LHCN-M2 (cell line): ENCODE measurements at regions not wholly inside any gene's neighbourhood (a gene's known extent, or its start where the extent isn't known, plus 50 kb on each side); places are given as distances from the start of the nearest gene placed in this dataset.
"Not testable (repeated sequence)": the region's sequence is repeated elsewhere in the genome, so short reads cannot be mapped to it uniquely, and the experiment has no call there.

Experiments used
- DNase-seq: peaks from one replicate; pipeline ENCODE4 v3.0.0-alpha.2; 2012; ENCODE audit warnings: low read depth

GRCh38 chr6:40159865-40160264, 225.6 kb upstream of the MOCS1 start:
- DNase-seq = no peak

GRCh38 chr6:40152701-40153436, 218.6 kb upstream of the MOCS1 start:
- DNase-seq = no peak

- DNase-seq = no peak
These were observed 217.9 kb upstream of the MOCS1 start for GRCh38 chr6:40152196-40152595.

- no peak for DNase-seq
These were observed 214.8 kb upstream of the MOCS1 start for GRCh38 chr6:40148882-40149573.

GRCh38 chr6:40146902-40147301, 212.6 kb upstream of the MOCS1 start:
- no peak for DNase-seq

- no peak for DNase-seq
These were observed 205.2 kb upstream of the MOCS1 start for GRCh38 chr6:40139447-40139846.

GRCh38 chr6:40138273-40138720, 204.0 kb upstream of the MOCS1 start:
- no peak for DNase-seq

GRCh38 chr6:40135491-40136072, 201.3 kb upstream of the MOCS1 start:
- DNase-seq = no peak

- DNase-seq = not testable (repeated sequence)
These were observed 199.7 kb upstream of the MOCS1 start for GRCh38 chr6:40133981-40134380.

- no peak for DNase-seq
These were observed 197.4 kb upstream of the MOCS1 start for GRCh38 chr6:40131675-40132074.

- DNase-seq = no peak
These were observed 193.9 kb upstream of the MOCS1 start for GRCh38 chr6:40128127-40128526.

- no peak for DNase-seq
These were observed 191.6 kb upstream of the MOCS1 start for GRCh38 chr6:40125680-40126394.

- no peak for DNase-seq
These were observed 190.7 kb upstream of the MOCS1 start for GRCh38 chr6:40124924-40125323.

GRCh38 chr6:40116832-40117231, 182.6 kb upstream of the MOCS1 start:
- no peak for DNase-seq

- no peak for DNase-seq
These were observed 178.1 kb upstream of the MOCS1 start for GRCh38 chr6:40112350-40112749.

- DNase-seq = no peak
These were observed 174.5 kb upstream of the MOCS1 start for GRCh38 chr6:40108736-40109135.

GRCh38 chr6:40106840-40107239, 172.6 kb upstream of the MOCS1 start:
- no peak for DNase-seq

- DNase-seq = no peak
These were observed 164.5 kb upstream of the MOCS1 start for GRCh38 chr6:40098774-40099173.

- no peak for DNase-seq
These were observed 163.3 kb upstream of the MOCS1 start for GRCh38 chr6:40097590-40097989.

GRCh38 chr6:40083141-40083920, 149.1 kb upstream of the MOCS1 start:
- DNase-seq = no peak

- DNase-seq = no peak
These were observed 148.2 kb upstream of the MOCS1 start for GRCh38 chr6:40082278-40083043.
